ENCODE measurements at regions not wholly inside any gene's neighbourhood (a gene's known extent, or its start where the extent isn't known, plus 50 kb on each side); places are given as distances from the start of the nearest gene placed in this dataset.

GRCh38 chr3:177977381-177978158 is 558.7 kb upstream of the KCNMB2 start:
- TF ChIP-seq MYBL2 (CRISPR knock-in tag; IDR thresholded peaks at IDR 0.05), result no peak
- no peak for TF ChIP-seq ZNF281 (CRISPR knock-in tag; IDR thresholded peaks at IDR 0.05)
- ATAC-seq, result no peak
- H3K27me3 Mint-ChIP-seq (ENCODE audit: low read depth), result no peaks in the 10 kb centered on the region
- POLR2A ChIA-PET, result no interaction called here
- no peaks in the 10 kb centered on the region for H3K4me1 Mint-ChIP-seq
- CTCF ChIA-PET, result no interaction called here
- H3K36me3 Mint-ChIP-seq, result no peaks in the 10 kb centered on the region
- H3K4me3 Mint-ChIP-seq, result no peak overlapping the region
- H3K9me3 Mint-ChIP-seq, result no peaks in the 10 kb centered on the region
- DNase-seq (ENCODE audit: low spot score), result no peak
- no peak overlapping the region for H3K27ac Mint-ChIP-seq

GRCh38 chr3:177978946-177979345 is 557.3 kb upstream of the KCNMB2 start:
- Mint-ChIP-seq H3K27me3 (ENCODE audit: low read depth) (no peaks in the 10 kb centered on the region), H3K9me3 (no peaks in the 10 kb centered on the region), H3K4me3 (no peak overlapping the region), H3K4me1 (no peaks in the 10 kb centered on the region), H3K27ac (no peak overlapping the region), H3K36me3 (no peaks in the 10 kb centered on the region)
- POLR2A ChIA-PET, result no interaction called here
- no peak for TF ChIP-seq USF1 (CRISPR knock-in tag; IDR thresholded peaks at IDR 0.05)
- no peak for TF ChIP-seq TEAD1 (CRISPR knock-in tag; IDR thresholded peaks at IDR 0.05)
- no peak for TF ChIP-seq ESRRA (CRISPR knock-in tag; IDR thresholded peaks at IDR 0.05; ENCODE audit: borderline replicate concordance)
- no peak for TF ChIP-seq FOXP4 (CRISPR knock-in tag; IDR thresholded peaks at IDR 0.05)
- TF ChIP-seq TEAD4 (CRISPR knock-in tag; IDR thresholded peaks at IDR 0.05), result no peak
- no peak for TF ChIP-seq ZNF121 (CRISPR knock-in tag; IDR thresholded peaks at IDR 0.05)
- TF ChIP-seq RORB (CRISPR knock-in tag; IDR thresholded peaks at IDR 0.05), result no peak
- TF ChIP-seq ATF3 (CRISPR knock-in tag; conservative IDR thresholded peaks at IDR 0.05), result no peak
- TF ChIP-seq RELA (CRISPR knock-in tag; IDR thresholded peaks at IDR 0.05; ENCODE audit: borderline replicate concordance), result no peak
- no peak for TF ChIP-seq FOXJ3 (CRISPR knock-in tag; IDR thresholded peaks at IDR 0.05; ENCODE audit: borderline replicate concordance)
- TF ChIP-seq ZNF512 (CRISPR knock-in tag; IDR thresholded peaks at IDR 0.05; ENCODE audit: borderline replicate concordance), result no peak
- CTCF ChIA-PET, result no interaction called here
- DNase-seq (ENCODE audit: low spot score), result no peak
- no peak for ATAC-seq

- no peak overlapping the region for H3K4me3 Mint-ChIP-seq
- H3K36me3 Mint-ChIP-seq, result no peaks in the 10 kb centered on the region
- H3K27me3 Mint-ChIP-seq (ENCODE audit: low read depth), result no peaks in the 10 kb centered on the region
- no peak for TF ChIP-seq SP1 (CRISPR knock-in tag; conservative IDR thresholded peaks at IDR 0.05)
- TF ChIP-seq ZNF121 (CRISPR knock-in tag; IDR thresholded peaks at IDR 0.05), result no peak
- TF ChIP-seq ZBTB43 (CRISPR knock-in tag; IDR thresholded peaks at IDR 0.05), result no peak
- CTCF ChIA-PET, result no interaction called here
- DNase-seq (ENCODE audit: low spot score), result no peak
- H3K4me1 Mint-ChIP-seq, result no peaks in the 10 kb centered on the region
- H3K9me3 Mint-ChIP-seq, result no peaks in the 10 kb centered on the region
- no peak overlapping the region for H3K27ac Mint-ChIP-seq
- POLR2A ChIA-PET, result no interaction called here
- ATAC-seq, result no peak
These were observed 556.5 kb upstream of the KCNMB2 start for GRCh38 chr3:177979703-177980102.
